ENCODE measurements at regions not wholly inside any gene's neighbourhood (a gene's known extent, or its start where the extent isn't known, plus 50 kb on each side); places are given as distances from the start of the nearest gene placed in this dataset.

GRCh38 chr16:66315210-66315825 is 51.2 kb upstream of the CDH5 start:
- Histone ChIP-seq H3K27ac (ENCODE audit: low read length) (no peak overlapping the region), H3K4me3 (ENCODE audit: low read length) (no peak overlapping the region), H3K4me1 (ENCODE audit: control insufficient read depth, insufficient read depth, low read length) (peaks cover 6% of the 10 kb centered on the region), H3K9me3 (replicated peaks; ENCODE audit: control insufficient read depth, low read depth, low read length) (no peaks in the 10 kb centered on the region), H3K27me3 (ENCODE audit: control insufficient read depth, insufficient read depth, low read length) (no peaks in the 10 kb centered on the region), H3K36me3 (ENCODE audit: control insufficient read depth, insufficient read depth, low read length) (no peaks in the 10 kb centered on the region)
- 0% methylated on average over 2 of the region's 6 CpGs for WGBS (ENCODE audit: insufficient coverage)
- DNase-seq: peak; percentile 87

- Histone ChIP-seq H3K27ac (ENCODE audit: low read length) (no peak overlapping the region), H3K4me1 (ENCODE audit: control insufficient read depth, insufficient read depth, low read length) (peaks cover 6% of the 10 kb centered on the region), H3K27me3 (ENCODE audit: control insufficient read depth, insufficient read depth, low read length) (no peaks in the 10 kb centered on the region), H3K4me3 (ENCODE audit: low read length) (no peak overlapping the region), H3K9me3 (replicated peaks; ENCODE audit: control insufficient read depth, low read depth, low read length) (no peaks in the 10 kb centered on the region), H3K36me3 (ENCODE audit: control insufficient read depth, insufficient read depth, low read length) (no peaks in the 10 kb centered on the region)
- no peak for DNase-seq
These were observed 55.2 kb upstream of the CDH5 start for GRCh38 chr16:66311306-66311705.

GRCh38 chr16:66309215-66309807 is 57.2 kb upstream of the CDH5 start:
- no peaks in the 10 kb centered on the region for H3K36me3 ChIP-seq (ENCODE audit: control insufficient read depth, insufficient read depth, low read length)
- H3K9me3 ChIP-seq (replicated peaks; ENCODE audit: control insufficient read depth, low read depth, low read length): no peaks in the 10 kb centered on the region
- H3K4me1 ChIP-seq (ENCODE audit: control insufficient read depth, insufficient read depth, low read length): peaks cover 2% of the 10 kb centered on the region
- 82% methylated on average over 11 of the region's 15 CpGs for WGBS (ENCODE audit: insufficient coverage)
- no peaks in the 10 kb centered on the region for H3K27me3 ChIP-seq (ENCODE audit: control insufficient read depth, insufficient read depth, low read length)
- H3K27ac ChIP-seq (ENCODE audit: low read length): no peak overlapping the region
- no peak overlapping the region for H3K4me3 ChIP-seq (ENCODE audit: low read length)
- DNase-seq: no peak

GRCh38 chr16:66308096-66308495 is 58.4 kb upstream of the CDH5 start:
- H3K9me3 ChIP-seq (replicated peaks; ENCODE audit: control insufficient read depth, low read depth, low read length): no peaks in the 10 kb centered on the region
- H3K4me3 ChIP-seq (ENCODE audit: low read length): no peak overlapping the region
- peaks cover 10% of the 10 kb centered on the region for H3K4me1 ChIP-seq (ENCODE audit: control insufficient read depth, insufficient read depth, low read length)
- H3K27ac ChIP-seq (ENCODE audit: low read length): no peak overlapping the region
- no peaks in the 10 kb centered on the region for H3K36me3 ChIP-seq (ENCODE audit: control insufficient read depth, insufficient read depth, low read length)
- H3K27me3 ChIP-seq (ENCODE audit: control insufficient read depth, insufficient read depth, low read length): no peaks in the 10 kb centered on the region
- 89% methylated on average over 4 of the region's 5 CpGs for whole genome bisulfite sequencing (ENCODE audit: insufficient coverage)
- no peak for DNase-seq

- H3K27me3 ChIP-seq (ENCODE audit: control insufficient read depth, insufficient read depth, low read length): no peaks in the 10 kb centered on the region
- H3K4me3 ChIP-seq (ENCODE audit: low read length): no peak overlapping the region
- peaks cover 2% of the 10 kb centered on the region for H3K9me3 ChIP-seq (replicated peaks; ENCODE audit: control insufficient read depth, low read depth, low read length)
- H3K36me3 ChIP-seq (ENCODE audit: control insufficient read depth, insufficient read depth, low read length): no peaks in the 10 kb centered on the region
- H3K27ac ChIP-seq (ENCODE audit: low read length): no peak overlapping the region
- no peak for DNase-seq
- WGBS (ENCODE audit: insufficient coverage): 70% methylated on average over 9 of the region's 9 CpGs
- H3K4me1 ChIP-seq (ENCODE audit: control insufficient read depth, insufficient read depth, low read length): peaks cover 10% of the 10 kb centered on the region
These were observed 59.9 kb upstream of the CDH5 start for GRCh38 chr16:66306366-66307150.

GRCh38 chr16:66304961-66305360 is 61.5 kb upstream of the CDH5 start:
- DNase-seq: no peak
- H3K9me3 ChIP-seq (replicated peaks; ENCODE audit: control insufficient read depth, low read depth, low read length): peaks cover 2% of the 10 kb centered on the region
- H3K27me3 ChIP-seq (ENCODE audit: control insufficient read depth, insufficient read depth, low read length): no peaks in the 10 kb centered on the region
- no peak overlapping the region for H3K27ac ChIP-seq (ENCODE audit: low read length)
- no peaks in the 10 kb centered on the region for H3K36me3 ChIP-seq (ENCODE audit: control insufficient read depth, insufficient read depth, low read length)
- H3K4me1 ChIP-seq (ENCODE audit: control insufficient read depth, insufficient read depth, low read length): peaks cover 10% of the 10 kb centered on the region
- H3K4me3 ChIP-seq (ENCODE audit: low read length): no peak overlapping the region
- no CpG with 5 or more reads among the region's 3 CpGs for WGBS (ENCODE audit: insufficient coverage)

DNA sequence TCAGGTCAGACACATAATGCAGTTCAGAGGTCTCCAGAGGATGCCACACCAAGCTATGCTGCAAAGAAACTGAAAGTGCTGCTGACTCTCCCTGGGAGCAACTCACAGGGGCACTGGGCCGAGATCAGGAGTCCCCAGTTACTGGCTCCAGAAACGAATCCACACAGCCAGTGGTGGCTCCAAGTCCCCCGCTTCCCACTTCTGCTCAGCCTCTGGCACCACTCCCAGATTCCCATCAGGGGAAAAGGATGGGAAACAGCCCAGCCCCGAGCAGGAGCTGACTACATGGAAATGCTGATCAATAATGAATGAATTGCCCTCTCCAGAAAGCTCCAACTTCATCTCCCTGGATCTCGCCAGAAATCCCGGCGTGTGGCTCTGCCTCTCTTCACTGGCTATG is 62.3 kb upstream of the CDH5 start:
- Histone ChIP-seq H3K27ac (ENCODE audit: low read length) (no peak overlapping the region), H3K9me3 (replicated peaks; ENCODE audit: control insufficient read depth, low read depth, low read length) (peaks cover 2% of the 10 kb centered on the region), H3K4me3 (ENCODE audit: low read length) (no peak overlapping the region), H3K36me3 (ENCODE audit: control insufficient read depth, insufficient read depth, low read length) (no peaks in the 10 kb centered on the region), H3K4me1 (ENCODE audit: control insufficient read depth, insufficient read depth, low read length) (peaks cover 10% of the 10 kb centered on the region), H3K27me3 (ENCODE audit: control insufficient read depth, insufficient read depth, low read length) (no peaks in the 10 kb centered on the region)
- DNase-seq: peak; percentile 82
- 10% methylated on average over 1 of the region's 7 CpGs for WGBS (ENCODE audit: insufficient coverage)

GRCh38 chr16:66300501-66300900 is 66.0 kb upstream of the CDH5 start:
- Histone ChIP-seq H3K4me3 (ENCODE audit: low read length) (no peak overlapping the region), H3K9me3 (replicated peaks; ENCODE audit: control insufficient read depth, low read depth, low read length) (peaks cover 2% of the 10 kb centered on the region)
- 88% methylated on average over 1 of the region's 1 CpG for WGBS (ENCODE audit: insufficient coverage)

DNA sequence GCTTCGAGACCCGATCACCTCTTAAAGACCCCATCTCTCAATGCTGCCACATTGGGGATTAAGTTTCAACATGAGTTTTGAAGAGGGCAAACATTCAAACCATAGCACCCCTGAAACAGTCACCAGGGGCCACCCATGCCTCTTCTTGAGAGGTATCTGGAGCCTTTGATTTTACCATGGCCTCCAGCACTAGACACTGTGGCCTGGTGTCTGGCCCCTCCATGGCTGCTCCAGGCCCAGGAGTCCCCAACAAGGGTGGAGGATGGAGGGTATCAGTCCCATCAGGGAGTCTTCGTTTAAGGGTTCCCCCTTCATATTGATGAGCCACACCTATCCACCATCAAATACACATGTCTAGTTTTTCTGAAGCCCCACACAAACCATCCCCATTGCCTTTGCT is 66.5 kb upstream of the CDH5 start:
- Histone ChIP-seq H3K36me3 (ENCODE audit: control insufficient read depth, insufficient read depth, low read length) (no peaks in the 10 kb centered on the region), H3K27me3 (ENCODE audit: control insufficient read depth, insufficient read depth, low read length) (no peaks in the 10 kb centered on the region), H3K27ac (ENCODE audit: low read length) (no peak overlapping the region), H3K4me3 (ENCODE audit: low read length) (no peak overlapping the region), H3K9me3 (replicated peaks; ENCODE audit: control insufficient read depth, low read depth, low read length) (peaks cover 2% of the 10 kb centered on the region), H3K4me1 (ENCODE audit: control insufficient read depth, insufficient read depth, low read length) (peaks cover 10% of the 10 kb centered on the region)
- DNase-seq: no peak
- WGBS (ENCODE audit: insufficient coverage): 93% methylated on average over 3 of the region's 3 CpGs

More at GRCh38 chr16:66300501-66300900, 66.0 kb upstream of the CDH5 start:
- no peak overlapping the region for H3K27ac ChIP-seq (ENCODE audit: low read length)
- H3K27me3 ChIP-seq (ENCODE audit: control insufficient read depth, insufficient read depth, low read length): no peaks in the 10 kb centered on the region
- DNase-seq: no peak
- peaks cover 10% of the 10 kb centered on the region for H3K4me1 ChIP-seq (ENCODE audit: control insufficient read depth, insufficient read depth, low read length)
- no peaks in the 10 kb centered on the region for H3K36me3 ChIP-seq (ENCODE audit: control insufficient read depth, insufficient read depth, low read length)

DNA sequence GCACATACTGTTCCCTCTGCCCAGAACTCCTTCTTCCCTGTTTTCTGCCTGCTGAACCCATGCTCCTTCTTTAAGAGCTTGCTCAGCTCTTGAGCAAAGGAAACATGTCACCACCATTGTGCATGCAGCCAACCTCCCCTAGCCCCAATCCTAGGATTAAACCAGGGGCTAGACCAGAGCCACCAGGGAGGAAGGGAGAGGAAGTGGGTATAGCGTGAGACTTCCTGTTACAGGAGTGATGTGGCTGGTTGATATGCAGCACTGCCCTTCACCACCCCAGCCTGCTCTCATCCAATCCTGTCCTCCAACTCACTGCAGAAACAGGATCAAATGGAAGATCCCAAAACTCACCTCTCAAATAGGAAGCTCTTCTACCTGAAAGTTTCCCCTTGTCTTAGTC is 67.1 kb upstream of the CDH5 start:
- DNase-seq: no peak
- Histone ChIP-seq H3K4me1 (ENCODE audit: control insufficient read depth, insufficient read depth, low read length) (peaks cover 8% of the 10 kb centered on the region), H3K4me3 (ENCODE audit: low read length) (no peak overlapping the region), H3K9me3 (replicated peaks; ENCODE audit: control insufficient read depth, low read depth, low read length) (peaks cover 2% of the 10 kb centered on the region), H3K36me3 (ENCODE audit: control insufficient read depth, insufficient read depth, low read length) (no peaks in the 10 kb centered on the region), H3K27ac (ENCODE audit: low read length) (no peak overlapping the region), H3K27me3 (ENCODE audit: control insufficient read depth, insufficient read depth, low read length) (no peaks in the 10 kb centered on the region)
- WGBS (ENCODE audit: insufficient coverage): no CpG with 5 or more reads among the region's 1 CpG

All from muscle of leg (tissue), 3 donors.